NCI-H128 (cell line): ENCODE measurements at regions not wholly inside any gene's neighbourhood (a gene's known extent, or its start where the extent isn't known, plus 50 kb on each side); places are given as distances from the start of the nearest gene placed in this dataset.

Source experiments
- DNase-seq: peaks from one replicate; lab custom pipeline; 2025; ENCODE audit not compliant: unreplicated experiment; lab: John Stamatoyannopoulos, UW

DNA sequence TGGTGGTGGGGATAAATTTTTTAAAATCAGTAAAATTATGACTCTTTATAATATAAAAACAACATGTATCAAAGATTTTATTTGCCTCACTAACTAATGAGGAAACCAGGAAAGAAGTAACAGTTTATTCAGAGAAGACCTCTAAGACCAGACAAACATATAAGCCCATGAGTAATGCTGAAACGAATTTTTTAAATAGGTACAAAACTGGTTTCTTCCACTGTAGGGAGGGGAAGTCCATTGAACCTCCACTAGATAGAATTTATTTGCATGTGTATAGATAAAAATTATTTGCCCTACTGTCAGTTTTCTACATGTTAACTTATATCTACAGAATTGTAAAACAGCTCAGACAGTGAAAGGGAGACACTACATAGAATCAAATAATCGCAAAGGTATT, 86.8 kb downstream of the ZC3H11B start:
- DNase-seq = no peak

DNA sequence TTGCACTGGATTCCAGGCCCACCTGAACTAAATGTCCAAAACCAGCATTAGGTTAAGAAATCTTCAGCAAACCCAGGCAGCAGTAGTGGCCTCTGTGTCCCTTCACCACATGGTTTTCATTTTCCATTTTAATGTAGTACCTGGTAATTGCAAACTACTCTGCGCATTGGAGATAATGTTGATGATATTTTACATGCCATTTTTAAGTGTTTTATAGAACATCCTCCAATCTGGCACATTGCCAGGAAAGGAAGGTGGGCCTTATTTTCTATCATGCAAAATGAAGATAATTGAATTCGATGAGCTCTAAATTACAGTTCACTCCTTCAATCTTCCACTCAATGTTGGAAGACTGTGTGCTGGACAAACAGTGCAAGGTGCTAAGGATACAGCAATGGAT, 89.5 kb downstream of the ZC3H11B start:
- no peak for DNase-seq

DNA sequence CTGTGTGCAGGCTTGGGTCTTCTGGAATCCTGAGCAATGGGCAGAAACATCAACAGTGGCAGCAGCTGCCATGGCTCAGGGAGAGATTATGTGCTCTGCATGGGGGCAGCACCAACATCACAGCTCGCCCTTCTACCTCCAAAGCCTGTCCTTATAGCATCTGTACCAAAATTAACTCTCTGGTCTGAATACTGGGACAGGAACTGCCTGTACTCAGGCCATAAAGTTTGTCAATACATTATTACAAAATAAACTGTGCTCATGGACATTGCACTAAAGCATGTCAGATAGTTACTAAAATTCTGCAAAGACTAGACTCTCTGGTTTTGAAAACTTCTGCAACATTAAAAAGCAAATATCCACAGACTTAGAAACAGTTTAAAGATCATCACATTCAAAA, 91.6 kb downstream of the ZC3H11B start:
- DNase-seq = no peak

DNA sequence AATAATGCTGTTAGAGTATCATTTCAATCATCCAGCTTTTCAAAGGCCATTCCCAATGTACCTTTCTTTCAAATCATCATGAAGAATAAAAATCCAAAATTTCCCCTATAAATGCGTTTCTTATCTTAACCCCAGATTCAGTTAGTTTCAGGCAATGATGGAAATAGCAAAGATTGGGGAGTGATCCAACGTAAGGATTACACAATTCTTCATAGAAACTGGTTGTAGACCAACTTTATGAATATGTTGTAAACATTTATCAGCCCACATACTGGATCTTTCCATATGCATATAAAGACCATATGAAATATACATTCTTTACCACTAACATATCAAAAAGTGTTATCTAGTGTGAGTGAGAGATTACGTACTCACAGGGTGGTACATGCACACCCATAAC, 92.7 kb downstream of the ZC3H11B start:
- no peak for DNase-seq

DNA sequence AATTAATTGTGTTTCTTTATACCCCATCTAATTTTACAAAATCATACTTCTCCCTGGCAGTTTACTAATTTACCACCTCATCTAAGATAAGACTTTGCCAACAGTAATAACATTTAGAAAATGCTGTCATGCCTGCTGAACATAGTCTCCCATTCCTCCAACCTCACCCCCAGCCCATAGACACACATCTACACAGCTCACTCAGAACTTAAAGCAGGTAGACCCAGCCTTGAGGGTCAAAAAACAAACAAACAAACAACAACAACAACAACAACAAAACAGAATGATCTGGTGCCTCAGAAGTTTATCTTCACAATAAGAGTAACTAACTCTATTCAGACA, 94.0 kb downstream of the ZC3H11B start:
- no peak for DNase-seq

DNA sequence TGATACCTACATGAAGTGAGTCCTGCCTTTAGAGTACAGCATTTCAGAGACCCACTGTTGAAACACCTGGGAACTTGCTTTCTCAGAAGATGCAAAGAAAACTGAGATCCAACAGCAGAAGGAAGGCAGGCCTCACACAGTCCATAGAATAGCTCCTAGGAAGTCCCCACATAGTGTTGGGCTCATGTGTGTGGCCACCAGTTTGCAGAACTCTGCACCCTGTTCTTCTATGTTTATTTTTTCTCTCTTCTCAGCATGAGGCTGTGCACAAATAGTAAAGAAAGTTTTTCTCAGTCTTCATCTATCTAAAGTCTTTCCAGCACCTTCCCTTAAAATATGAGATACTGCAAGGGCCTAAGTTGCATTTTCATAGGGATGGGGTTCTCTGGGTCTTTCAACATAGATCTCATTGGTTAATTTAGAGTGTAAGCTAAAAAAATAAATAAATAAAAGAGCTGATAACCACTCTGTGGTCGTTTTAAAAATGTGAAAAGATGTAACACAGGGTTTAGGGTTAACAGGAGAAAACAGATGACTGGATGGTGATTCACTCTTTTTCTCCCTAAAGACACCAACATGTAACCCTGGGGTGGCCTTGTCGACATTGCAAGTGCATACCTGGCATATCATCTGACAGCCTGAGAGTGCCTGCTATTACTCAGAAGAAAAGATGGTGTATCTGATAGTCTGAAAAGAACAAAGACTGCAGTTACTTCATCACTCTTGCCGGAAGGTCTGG, 94.6 kb downstream of the ZC3H11B start:
- DNase-seq = no peak

DNA sequence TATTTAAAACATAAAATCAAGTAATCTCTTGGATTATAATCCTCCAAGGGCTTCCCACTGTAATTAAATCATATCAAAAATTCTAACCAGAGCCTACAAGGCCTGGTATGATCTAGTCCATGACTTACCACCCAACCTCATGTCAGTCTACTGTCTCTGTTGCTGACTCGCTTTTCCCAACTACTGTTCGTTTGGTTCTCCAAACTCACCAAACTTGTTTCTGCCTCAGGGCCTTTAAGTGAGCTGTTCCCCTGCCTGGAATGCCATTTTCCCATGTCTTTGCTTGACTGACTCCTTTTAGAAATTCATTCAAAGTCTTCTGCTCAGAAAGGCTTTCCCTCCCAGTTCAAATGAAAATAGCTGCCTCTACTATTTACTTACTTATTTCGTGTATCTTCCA, 95.9 kb downstream of the ZC3H11B start:
- DNase-seq = no peak

DNA sequence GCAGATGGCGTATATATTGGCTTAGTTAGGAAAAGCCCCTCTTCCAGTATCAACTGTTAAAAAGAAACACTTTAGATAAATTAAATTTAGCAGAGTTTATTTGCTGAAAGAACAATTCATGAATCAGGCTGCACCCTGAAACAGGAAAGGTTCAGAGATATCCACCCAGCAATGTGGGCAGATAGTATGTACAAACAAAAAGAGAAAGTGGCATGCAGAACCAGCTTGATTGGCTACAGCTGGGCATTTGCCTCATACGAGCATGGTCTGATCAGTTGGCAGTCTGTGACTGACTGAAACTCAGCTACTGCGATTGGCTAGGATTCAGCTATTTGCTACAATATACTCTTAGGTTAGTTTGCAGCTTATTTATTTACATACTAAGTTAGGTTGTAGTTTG, 98.2 kb downstream of the ZC3H11B start:
- no peak for DNase-seq

DNA sequence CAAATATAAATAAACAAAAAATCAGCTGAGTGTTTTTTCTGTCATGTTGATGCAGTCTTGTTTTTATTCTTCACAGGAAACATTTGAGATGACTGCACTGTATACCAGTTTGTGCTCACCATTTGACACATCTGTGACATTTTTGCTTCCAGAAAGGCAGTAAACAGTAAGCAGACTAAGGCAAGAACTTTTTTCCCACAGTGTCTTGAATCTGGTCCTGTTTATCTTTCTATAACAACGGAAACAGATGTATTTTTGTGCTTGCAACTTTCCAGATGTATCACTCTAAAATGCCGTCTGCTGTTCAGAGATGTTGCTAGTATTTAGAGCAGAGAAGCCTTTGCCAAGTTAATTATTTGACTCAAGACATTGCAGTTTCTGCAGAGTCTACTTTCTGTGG, 105.5 kb downstream of the ZC3H11B start:
- DNase-seq = no peak

DNA sequence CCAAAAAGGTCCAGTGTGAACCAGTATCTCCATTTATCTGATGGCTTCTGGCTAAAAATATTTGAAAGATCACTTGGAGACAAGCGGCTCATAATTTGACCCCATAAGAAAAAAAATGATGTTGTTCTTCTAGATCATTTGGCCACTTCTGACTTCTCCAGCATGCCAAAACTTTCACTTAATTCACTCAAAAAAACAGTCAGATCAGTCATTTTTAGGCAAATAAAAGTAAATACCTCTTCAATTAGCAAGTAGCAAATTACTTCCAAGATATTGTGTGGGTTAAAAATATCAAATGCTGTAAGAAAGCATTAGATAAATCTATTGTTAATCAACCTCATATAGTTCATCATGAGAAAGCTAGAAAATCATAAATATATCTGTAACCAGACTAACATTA, 106.0 kb downstream of the ZC3H11B start:
- no peak for DNase-seq

DNA sequence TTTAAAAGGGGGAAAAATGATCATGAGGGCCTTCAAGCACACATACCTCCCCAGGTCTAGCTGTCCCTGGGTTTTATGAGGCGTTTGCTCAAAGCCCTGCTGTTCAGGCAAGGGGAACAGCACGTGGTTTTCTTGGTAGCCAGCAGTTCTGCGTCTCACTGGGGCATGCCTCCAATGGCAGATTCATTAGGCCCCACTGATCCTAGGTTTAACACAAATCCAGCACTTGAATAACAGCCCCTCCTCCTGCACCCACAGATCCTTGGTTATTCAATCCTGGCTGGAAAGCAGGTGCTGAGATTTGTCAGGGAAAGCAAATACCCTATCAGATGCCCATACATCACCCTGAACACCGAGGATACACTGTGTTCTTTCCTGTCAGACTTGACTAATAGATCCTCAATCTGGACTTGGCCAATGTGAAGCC, 106.4 kb downstream of the ZC3H11B start:
- DNase-seq = no peak

DNA sequence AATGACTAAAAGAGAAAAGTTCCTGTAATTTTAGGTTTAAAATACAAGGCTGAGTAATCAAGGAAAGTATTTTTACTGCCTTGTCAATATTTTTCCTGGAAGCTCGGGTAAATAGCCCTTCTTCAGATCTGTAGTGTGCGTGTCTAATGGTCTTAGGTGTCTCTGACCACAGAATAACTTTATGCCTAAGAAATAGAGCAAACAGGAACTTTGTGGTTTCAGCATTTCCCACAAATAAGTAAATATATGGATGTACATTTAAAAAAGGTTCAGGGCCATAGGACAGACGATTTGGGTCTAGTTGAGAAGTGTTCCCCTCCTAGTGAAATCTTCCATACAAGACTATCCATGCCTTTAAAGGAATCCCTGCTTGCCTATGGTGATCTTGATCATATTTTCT, 107.0 kb downstream of the ZC3H11B start:
- DNase-seq = no peak

DNA sequence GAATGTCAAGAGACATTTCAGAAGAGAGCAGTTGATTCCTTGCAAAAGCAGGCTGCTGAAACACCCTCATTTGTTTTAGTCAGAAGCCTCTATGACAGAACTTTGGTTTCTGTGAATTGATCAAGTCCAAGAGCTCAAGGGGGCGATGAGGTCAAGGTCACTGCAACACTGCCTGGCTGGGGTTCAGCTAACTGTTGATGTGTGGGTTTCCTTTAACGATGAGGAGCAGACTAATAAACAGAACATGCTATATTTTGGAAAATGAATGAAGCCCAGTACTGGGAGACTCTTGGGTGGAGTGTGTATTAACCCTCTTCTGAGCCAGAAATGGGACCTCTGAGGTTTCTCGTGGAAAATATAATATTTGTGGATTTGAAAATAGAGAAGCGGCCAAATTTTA, 109.3 kb downstream of the ZC3H11B start:
- DNase-seq = no peak

DNA sequence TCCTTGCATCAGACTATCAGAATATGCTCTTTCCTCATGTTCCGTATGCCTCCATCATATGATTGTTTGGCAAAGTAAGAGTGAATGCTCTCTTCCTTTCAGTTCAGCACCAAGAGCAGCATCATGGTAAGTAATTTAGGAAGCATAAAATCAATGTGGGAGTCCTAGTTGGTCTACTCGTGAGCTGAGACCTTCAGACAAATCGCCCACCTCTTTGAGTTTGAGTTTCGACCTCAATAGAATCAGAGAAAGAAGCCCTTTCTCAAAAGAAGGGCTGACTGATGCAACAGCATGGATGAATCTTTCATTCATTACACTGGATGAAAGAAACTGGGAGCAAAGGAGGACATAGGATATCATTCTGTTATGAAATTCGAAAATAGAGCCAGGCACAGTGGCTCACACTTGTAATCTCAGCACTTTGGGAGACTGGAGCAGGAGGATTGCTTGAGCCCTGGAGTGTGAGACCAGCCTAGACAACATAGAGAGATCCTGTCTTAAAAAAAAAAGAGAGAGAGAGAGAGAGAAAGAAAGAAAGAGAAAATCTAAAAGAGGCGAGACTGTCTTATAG, 112.5 kb downstream of the ZC3H11B start:
- DNase-seq = no peak

DNA sequence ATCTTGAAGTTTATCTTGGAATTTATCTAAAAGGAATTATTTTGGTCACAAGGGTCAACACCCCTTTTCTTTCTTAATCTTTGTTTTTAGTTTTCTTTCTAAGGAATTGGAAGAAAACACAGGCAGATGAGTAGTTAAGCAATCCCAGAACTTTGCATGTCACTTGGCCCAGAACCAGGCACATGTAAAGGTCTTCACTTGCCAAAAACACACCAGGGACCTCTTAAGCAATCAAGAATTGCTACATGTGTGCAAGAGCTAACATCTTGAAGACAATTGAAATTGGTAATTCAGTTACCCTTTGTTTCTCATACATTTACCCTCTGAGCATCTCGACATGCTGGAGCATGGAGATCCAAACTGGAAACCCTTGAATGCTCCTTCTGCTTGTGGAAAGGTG, 114.2 kb downstream of the ZC3H11B start:
- no peak for DNase-seq

DNA sequence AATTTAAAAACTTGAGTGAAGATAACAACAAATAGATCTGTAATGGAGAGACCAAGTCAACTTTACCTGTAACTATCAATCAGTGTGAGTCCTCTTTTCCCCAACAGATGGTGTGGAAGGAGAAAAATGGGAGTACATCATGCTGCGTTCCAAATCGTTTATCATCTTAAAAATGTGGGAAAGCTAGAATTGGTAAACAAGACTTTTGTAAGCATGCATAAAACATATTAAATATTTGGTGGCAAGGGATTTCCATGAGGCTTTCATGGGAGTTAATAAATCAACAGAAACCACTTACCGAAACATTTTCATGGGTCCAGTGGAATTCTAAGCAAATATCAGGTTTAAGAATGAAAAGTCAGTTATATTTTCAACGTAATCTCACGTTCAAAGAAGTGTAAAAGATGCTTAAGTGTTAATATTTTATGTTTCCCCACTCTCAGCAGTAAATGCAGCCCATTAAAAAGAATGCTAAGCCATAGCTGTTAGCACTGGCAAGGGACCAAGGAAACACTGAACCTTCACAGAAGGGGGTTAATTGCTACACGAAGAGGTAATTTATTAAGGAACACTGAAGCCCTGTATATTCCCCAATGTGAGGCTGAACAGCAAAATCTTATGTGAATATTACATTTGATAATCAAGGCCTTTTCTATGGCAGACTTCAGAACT, 117.0 kb downstream of the ZC3H11B start:
- DNase-seq = no peak

DNA sequence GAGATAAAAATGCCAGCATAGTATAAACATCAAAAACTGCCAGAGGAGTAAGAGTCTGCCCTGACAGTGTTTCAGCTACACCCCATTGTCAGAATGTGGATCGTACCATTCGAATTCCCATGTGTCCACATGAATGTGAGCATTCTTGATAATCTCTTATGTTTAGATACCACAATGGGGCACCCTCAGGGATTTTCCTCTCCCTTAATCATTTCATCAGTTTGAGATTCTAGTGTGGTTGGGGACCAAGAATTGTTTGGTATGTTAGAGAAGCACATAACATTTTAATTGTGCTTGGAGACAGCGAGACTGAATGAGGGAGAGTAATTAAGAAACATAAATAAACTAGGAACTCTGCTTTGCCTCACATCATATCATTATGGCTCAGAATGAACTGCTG, 120.2 kb downstream of the ZC3H11B start:
- no peak for DNase-seq

DNA sequence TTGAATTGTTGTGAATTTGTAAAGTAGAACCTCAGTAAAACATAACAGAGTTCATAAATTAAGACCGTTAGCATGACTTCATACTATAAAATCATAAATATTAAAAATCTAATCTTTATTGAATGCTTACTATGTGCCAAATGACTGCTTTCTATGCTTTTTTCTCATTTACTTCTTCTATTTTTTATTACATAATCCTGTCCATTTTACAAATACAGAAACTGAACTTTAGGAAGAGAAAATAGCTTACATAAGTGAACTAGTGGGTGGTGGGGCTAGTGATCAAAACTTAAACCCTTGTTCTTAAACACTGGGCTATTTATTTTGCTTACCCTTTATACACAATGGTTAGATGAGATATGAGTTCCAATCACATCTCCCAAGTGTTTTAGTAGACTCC, 122.3 kb downstream of the ZC3H11B start:
- no peak for DNase-seq

DNA sequence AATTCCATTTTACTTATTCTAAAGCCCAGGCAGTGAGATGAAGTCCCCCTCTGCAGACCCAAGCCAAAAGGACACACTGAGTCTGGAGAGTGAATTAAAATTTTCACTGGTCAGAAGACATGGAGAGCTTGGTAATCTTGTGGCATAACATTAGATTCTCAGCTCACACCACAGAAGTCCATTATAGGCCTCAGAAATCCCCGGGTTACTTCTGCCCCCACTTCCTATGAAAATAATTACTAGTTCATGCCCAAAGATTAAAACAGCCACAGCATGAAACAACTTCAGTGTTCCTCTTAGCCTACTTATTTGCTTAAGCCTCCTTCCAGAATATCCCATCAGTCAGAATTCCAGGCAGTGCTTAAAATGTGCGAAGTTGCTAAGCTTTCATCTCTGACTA, 123.3 kb downstream of the ZC3H11B start:
- DNase-seq = no peak

DNA sequence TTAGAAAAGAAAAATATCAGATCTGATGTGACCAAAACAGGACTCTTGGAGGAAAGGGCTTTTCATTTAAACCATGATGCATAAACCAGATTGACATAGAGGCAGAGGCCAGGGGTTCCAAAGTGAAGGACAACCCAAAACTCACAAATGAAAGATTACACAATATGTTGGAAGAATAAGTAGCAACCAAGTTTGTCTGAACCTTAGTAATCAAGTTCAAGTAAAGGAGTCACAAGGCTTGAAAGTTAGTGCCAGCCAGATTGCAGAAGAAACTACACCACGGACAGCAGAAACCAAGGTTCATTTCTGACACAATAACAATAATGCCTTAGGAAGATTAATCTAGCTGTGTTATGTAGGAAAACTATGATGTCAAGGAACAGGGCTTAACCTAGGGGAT, 124.6 kb downstream of the ZC3H11B start:
- DNase-seq = no peak

DNA sequence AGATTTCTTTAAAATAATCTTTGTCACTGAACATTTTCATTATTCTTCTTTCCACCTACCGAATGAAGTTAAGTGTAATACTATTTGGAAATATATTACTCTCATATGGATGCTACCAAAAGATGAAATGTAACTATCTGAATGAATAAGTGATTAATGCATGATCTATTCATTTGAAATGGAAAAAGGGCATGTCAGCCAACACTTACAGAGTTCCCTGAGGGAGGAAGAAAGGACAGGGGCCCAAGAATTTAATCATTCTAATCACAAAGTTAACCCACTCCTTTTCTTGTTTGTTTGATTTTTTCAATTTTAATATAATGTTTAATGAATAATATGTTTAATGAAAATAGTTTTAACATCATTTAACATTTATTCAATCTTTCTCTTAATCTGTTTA, 129.4 kb downstream of the ZC3H11B start:
- DNase-seq = no peak

DNA sequence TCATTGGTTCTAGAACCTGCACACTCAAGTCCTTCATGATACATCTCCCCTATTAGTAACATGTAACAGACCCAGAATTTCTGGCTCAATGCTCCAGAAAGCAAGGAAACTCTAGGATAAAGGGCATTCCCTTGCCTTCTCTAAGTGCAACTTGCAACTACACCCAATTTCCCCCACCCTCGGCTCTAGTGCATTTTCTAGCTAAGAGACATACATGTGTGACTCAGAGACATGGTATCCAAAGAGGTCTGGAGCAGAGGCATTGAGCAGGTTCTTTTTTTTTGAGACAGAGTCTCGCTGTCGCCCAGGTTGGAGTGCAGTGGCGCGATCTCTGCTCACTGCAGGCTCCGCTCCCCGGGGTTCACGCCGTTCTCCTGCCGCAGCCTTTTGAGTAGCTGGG, 132.9 kb downstream of the ZC3H11B start:
- DNase-seq = no peak

DNA sequence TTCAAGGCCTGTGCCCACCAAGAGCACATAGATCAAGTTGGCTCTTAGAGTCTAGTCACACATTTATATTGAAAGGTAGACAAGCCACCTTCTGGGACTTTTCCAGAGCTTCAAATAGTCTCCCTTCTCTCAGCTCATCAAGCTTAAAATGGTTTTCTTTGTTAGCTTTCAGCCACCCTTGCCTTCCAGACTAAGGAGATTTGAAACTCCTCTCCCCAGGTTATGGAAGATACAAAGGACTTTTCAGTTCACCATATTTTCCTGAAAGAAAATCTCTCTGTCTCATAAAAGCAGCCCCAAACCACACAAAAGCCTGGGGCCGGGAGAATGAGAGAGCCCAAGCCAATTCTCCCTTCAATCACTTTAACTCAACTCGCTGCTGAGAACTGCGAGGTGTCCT, 134.1 kb downstream of the ZC3H11B start:
- no peak for DNase-seq
